ENCODE measurements at regions not wholly inside any gene's neighbourhood (a gene's known extent, or its start where the extent isn't known, plus 50 kb on each side); places are given as distances from the start of the nearest gene placed in this dataset.

- Histone ChIP-seq H3K36me3 (ENCODE audit: control insufficient read depth, insufficient read depth, low read length) (no peaks in the 10 kb centered on the region), H3K4me3 (ENCODE audit: low read depth, low read length) (no peak overlapping the region), H3K9me3 (no peaks in the 10 kb centered on the region), H3K4me1 (no peaks in the 10 kb centered on the region), H3K27me3 (replicated peaks; ENCODE audit: control insufficient read depth, insufficient read depth, low read length) (no peaks in the 10 kb centered on the region)
- intact Hi-C loops (cut with micrococcal nuclease; ENCODE audit: unreplicated experiment) = no loop called here
- no peak overlapping the region for H3K4me3 Mint-ChIP-seq (ENCODE audit: unreplicated experiment)
- POLR2A ChIA-PET = no interaction called here
- no peak for TF ChIP-seq CTCF (IDR thresholded peaks at IDR 0.05; ENCODE audit: insufficient read depth in 1 of 2, low read depth in 1 of 2, low read length in 1 of 2, severe bottlenecking in 1 of 2, unreplicated experiment in 1 of 2)
- BruUV-seq (replicated peaks) = no TSS peak
- no peak for DNase-seq
- peaks cover 7% of the 10 kb centered on the region for H3K27me3 Mint-ChIP-seq (ENCODE audit: insufficient read depth, unreplicated experiment)
- no peaks in the 10 kb centered on the region for H3K36me3 Mint-ChIP-seq (ENCODE audit: insufficient read depth, unreplicated experiment)
- no peak overlapping the region for H3K27ac Mint-ChIP-seq (ENCODE audit: unreplicated experiment)
- H3K4me1 Mint-ChIP-seq (ENCODE audit: low read depth, unreplicated experiment) = no peaks in the 10 kb centered on the region
- CTCF ChIA-PET = no interaction called here
- H3K9me3 Mint-ChIP-seq (ENCODE audit: unreplicated experiment) = peaks cover 10% of the 10 kb centered on the region
These were observed 432.4 kb downstream of the ACTL7B start for GRCh38 chr9:108423433-108423832.

- no TSS peak for BruUV-seq (replicated peaks)
- intact Hi-C loops (cut with micrococcal nuclease; ENCODE audit: unreplicated experiment) = loop anchor here (10.0 kb wide), 1 partner anchor 935 kb away; the partner anchor contains the start of gene KLF4
- Mint-ChIP-seq H3K4me3 (ENCODE audit: unreplicated experiment) (no peak overlapping the region), H3K4me1 (ENCODE audit: low read depth, unreplicated experiment) (no peaks in the 10 kb centered on the region), H3K36me3 (ENCODE audit: insufficient read depth, unreplicated experiment) (no peaks in the 10 kb centered on the region), H3K27me3 (ENCODE audit: insufficient read depth, unreplicated experiment) (peaks cover 3% of the 10 kb centered on the region), H3K9me3 (ENCODE audit: unreplicated experiment) (peaks cover 10% of the 10 kb centered on the region), H3K27ac (ENCODE audit: unreplicated experiment) (no peak overlapping the region)
- Histone ChIP-seq H3K9me3 (no peaks in the 10 kb centered on the region), H3K27me3 (replicated peaks; ENCODE audit: control insufficient read depth, insufficient read depth, low read length) (no peaks in the 10 kb centered on the region), H3K4me3 (ENCODE audit: low read depth, low read length) (no peak overlapping the region), H3K4me1 (no peaks in the 10 kb centered on the region), H3K36me3 (ENCODE audit: control insufficient read depth, insufficient read depth, low read length) (no peaks in the 10 kb centered on the region)
- DNase-seq = no peak
- ChIA-PET POLR2A (no interaction called here), CTCF (no interaction called here)
- TF ChIP-seq CTCF (IDR thresholded peaks at IDR 0.05; ENCODE audit: insufficient read depth in 1 of 2, low read depth in 1 of 2, low read length in 1 of 2, severe bottlenecking in 1 of 2, unreplicated experiment in 1 of 2) = no peak
These were observed 436.4 kb downstream of the ACTL7B start for GRCh38 chr9:108419379-108419778.

- H3K4me3 Mint-ChIP-seq (ENCODE audit: unreplicated experiment) = no peak overlapping the region
- DNase-seq = no peak
- intact Hi-C loops (cut with micrococcal nuclease; ENCODE audit: unreplicated experiment) = loop anchor here (10.0 kb wide), 1 partner anchor 933 kb away; the partner anchor contains the start of gene KLF4
- no peaks in the 10 kb centered on the region for H3K4me1 Mint-ChIP-seq (ENCODE audit: low read depth, unreplicated experiment)
- H3K27ac Mint-ChIP-seq (ENCODE audit: unreplicated experiment) = no peak overlapping the region
- H3K4me3 ChIP-seq (ENCODE audit: low read depth, low read length) = no peak overlapping the region
- POLR2A ChIA-PET = no interaction called here
- no peaks in the 10 kb centered on the region for H3K4me1 ChIP-seq
- no peaks in the 10 kb centered on the region for H3K27me3 ChIP-seq (replicated peaks; ENCODE audit: control insufficient read depth, insufficient read depth, low read length)
- peaks cover 10% of the 10 kb centered on the region for H3K9me3 Mint-ChIP-seq (ENCODE audit: unreplicated experiment)
- no peaks in the 10 kb centered on the region for H3K36me3 Mint-ChIP-seq (ENCODE audit: insufficient read depth, unreplicated experiment)
- no peak for TF ChIP-seq CTCF (IDR thresholded peaks at IDR 0.05; ENCODE audit: insufficient read depth in 1 of 2, low read depth in 1 of 2, low read length in 1 of 2, severe bottlenecking in 1 of 2, unreplicated experiment in 1 of 2)
- H3K36me3 ChIP-seq (ENCODE audit: control insufficient read depth, insufficient read depth, low read length) = no peaks in the 10 kb centered on the region
- CTCF ChIA-PET = no interaction called here
- H3K9me3 ChIP-seq = no peaks in the 10 kb centered on the region
- BruUV-seq (replicated peaks) = no TSS peak
- H3K27me3 Mint-ChIP-seq (ENCODE audit: insufficient read depth, unreplicated experiment) = no peaks in the 10 kb centered on the region
These were observed 438.1 kb downstream of the ACTL7B start for GRCh38 chr9:108417726-108418125.

Data from Caco-2 (cell line).